ENCODE measurements at regions not wholly inside any gene's neighbourhood (a gene's known extent, or its start where the extent isn't known, plus 50 kb on each side); places are given as distances from the start of the nearest gene placed in this dataset.

GRCh38 chr5:143573568-143574170, 170.2 kb upstream of the NR3C1 start:
- TF ChIP-seq CTCF (IDR thresholded peaks at IDR 0.05) (no peak), POLR2A (IDR thresholded peaks at IDR 0.05) (no peak)

Measured in uterus (tissue), 2 donors.